COLO829 (cell line): ENCODE measurements at regions not wholly inside any gene's neighbourhood (a gene's known extent, or its start where the extent isn't known, plus 50 kb on each side); places are given as distances from the start of the nearest gene placed in this dataset.
"Not testable (repeated sequence)": the region's sequence is repeated elsewhere in the genome, so short reads cannot be mapped to it uniquely, and the experiment has no call there.

ENCODE experiments used
- DNase-seq: peaks from one replicate; pipeline ENCODE4 v3.0.0; 2012; ENCODE audit warnings: low spot score

DNA sequence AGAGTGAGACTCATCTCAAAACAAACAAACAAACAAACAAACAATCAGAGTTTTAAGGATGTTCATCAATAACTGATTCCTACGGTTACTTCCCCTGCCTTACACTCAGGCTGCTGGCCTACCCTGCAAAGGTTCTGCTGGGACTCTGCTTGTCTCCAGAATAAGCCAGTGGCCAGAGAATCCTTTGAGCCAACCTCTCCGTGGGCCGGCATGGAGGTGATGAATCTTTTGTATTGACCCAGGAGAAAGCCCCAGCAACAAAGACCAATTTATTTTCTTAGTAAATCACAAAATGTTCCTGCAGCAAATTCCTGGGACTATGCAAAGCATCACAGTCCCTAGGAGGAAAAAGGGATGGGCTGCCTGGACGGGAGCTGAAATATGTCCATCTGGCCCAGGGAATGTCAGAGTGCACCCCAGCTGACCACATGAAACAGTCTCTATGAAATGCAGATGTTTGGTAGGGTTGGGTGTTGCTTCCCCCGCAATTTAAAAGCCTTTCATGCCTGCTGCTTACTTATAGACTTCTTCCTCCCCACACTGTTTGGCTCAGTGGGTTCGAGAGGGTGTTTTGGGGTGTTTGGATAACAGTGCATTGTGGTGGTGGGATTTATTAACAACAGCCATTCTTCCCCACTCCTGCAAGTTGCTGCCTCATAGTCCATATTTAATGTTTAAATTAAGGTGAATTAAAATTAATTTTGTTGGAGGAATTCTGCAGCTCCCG, 185.9 kb upstream of the IRF2BP2 start:
- not testable (repeated sequence) for DNase-seq

DNA sequence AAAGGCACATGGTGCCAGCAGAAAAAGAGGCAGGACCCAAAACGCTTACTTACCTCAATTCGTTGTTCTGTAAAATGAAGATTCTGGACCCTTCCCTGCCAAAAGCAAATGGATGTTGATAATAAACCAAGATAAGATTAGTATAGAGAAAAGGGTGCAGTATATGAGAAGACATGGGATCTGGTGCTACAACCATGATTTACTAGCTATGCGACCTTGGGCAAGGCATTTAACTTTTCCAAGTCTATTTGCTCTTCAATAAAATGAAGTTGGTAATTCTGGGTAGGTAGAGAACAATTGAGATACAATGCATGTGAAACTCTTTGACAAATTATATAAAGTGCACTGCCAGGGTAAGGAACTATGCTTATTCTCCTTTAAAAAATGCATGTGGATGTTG, 185.0 kb upstream of the IRF2BP2 start:
- not testable (repeated sequence) for DNase-seq

DNA sequence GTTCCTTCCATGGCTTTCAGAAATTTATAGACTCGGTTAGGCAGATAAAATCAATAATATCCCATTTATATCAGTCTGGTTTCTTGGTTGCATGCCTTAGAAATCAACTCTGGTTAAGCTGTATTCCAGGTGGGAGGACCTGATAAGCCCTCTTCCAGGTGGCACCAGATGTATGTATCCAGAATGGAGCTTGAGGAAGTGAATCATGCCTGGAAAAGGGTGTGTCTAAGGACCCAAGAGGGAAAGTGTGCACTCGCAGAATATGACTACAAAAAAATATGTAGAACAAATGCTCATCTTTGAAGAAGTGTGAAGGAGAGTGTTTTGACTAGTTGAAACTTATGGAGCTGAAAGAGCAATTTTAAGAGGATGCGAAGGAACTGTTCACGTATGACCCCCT, 184.5 kb upstream of the IRF2BP2 start:
- DNase-seq: not testable (repeated sequence)

DNA sequence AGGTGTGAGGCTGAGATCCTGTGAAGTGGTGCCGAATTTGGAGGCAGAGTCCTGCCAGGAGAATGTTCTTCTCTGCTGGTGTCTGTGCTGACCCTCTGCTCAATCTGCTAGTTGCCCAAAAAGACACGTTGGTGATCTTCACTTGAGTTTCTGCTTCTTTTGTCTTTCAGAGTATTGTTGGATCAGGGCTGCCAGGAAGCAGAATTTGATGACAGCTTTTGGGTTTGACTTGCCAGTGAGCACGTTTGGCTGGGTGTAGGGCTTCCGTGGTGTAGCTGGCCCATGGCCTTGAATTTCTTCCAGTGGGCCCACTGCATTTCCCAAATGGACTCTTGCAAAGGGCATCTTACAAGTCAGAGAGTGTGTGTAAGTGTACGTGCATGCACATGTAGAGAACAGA, 183.9 kb upstream of the IRF2BP2 start:
- DNase-seq: not testable (repeated sequence)

DNA sequence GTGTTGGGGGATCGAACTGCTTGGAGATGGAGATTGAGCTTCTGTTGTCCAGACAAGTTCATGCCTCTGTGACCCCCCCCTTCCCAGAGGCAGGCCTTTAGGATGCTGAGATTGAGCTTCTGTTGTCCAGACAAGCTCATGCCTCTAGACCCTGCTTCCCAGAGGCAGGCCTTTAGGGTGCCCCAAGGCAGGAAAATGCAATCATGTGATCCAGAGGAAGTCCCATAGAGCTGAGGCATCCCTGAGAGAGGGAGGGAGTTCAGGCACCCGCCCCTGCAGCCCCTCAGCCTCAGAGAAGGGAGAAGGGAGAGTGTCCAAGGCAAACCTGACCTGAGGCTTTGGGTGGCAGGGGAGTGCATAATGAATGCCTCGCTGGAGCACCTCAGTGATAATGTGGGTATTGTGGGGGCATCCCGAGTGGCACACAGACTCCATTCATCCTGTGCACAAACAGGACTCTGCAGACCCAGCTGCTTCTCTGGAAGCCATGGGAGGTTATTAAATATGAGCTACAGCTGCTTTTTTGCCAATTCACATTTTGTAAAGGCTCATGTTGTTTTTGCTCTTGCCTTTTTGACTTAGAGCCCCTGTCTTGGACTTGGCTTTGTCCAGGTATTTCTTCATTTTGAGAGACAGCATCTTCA, 182.4 kb upstream of the IRF2BP2 start:
- DNase-seq: not testable (repeated sequence)

DNA sequence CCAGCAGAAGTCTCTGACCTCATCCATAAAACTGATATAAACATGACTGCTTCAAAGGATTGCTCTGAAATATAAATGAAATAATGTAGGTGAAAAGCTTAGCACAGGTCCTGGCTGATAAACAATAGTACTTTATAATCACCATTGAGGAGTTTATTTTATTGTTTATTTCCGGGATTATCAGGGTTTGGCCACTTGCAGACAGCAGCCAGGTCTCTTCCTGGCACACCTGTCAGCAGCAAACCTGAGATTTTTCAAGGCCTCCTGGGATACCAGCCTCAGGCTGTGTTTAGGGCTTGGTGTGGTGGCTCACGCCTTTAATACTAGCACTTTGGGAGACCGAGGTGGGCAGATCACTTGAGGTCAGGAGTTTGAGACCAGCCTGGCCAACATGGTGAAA, 181.6 kb upstream of the IRF2BP2 start:
- DNase-seq: not testable (repeated sequence)

DNA sequence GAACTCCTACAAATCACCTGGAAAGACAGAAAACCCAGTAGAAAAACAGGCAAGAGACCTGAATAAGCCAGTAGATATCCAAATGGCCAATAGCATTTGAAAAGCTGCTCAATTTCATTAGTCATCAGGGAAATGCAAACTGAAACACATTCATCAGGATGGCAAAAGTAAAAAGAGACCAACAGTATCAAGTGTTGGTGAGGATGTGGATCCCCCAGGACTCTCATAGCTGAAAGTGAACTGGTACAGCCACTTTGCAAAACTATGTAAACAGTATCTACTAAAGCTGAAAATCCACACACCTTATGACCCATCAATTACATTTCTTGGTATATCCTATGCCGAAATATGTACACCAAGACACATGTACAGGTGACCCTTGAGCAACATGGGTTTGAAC, 180.4 kb upstream of the IRF2BP2 start:
- not testable (repeated sequence) for DNase-seq

DNA sequence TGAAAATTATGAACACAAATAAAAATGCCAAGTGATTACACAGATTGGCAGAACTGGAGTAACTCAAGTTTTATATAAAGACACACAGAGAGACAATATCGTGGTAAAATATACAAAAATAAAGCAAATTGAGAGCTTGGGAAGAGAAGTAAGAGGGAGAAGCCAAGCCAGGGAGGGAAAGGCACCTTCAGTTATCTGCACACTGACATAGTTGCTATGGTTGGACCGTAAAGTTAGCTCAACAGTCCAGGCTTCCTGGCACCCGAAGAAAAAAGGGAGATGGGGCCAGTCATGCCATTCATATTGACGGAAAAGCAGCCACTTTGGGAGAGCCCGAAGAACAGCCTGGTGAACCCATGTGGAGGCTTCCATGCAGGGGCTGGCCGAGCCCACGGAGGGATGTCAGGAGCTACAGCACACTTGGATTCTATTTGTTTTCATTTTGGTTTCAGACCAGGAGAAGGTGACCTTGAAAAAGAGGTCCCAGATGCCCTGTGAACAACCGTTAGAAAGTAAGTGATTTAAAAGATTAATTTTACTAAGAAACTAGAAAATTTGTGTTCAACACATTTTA, 177.1 kb upstream of the IRF2BP2 start:
- not testable (repeated sequence) for DNase-seq

DNA sequence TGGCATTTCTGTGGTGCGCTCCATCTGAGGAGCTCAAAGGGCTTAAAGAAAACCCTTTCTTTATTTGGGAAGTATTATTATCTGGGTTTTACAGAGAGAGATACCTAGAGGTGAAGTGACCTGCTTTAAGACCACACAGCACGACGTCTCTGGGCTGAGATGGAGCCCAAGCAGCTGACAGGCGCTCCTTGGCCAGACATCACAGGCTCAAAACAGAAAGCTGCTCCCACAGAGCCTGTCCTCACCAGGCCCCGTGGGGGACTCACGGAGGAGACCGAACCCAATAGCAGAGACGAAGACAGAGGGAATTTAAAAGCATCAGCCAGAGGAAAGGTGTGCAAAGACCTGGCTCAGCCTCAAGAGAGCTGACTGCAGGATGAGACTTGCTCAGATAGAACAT, 175.9 kb upstream of the IRF2BP2 start:
- DNase-seq: not testable (repeated sequence)

DNA sequence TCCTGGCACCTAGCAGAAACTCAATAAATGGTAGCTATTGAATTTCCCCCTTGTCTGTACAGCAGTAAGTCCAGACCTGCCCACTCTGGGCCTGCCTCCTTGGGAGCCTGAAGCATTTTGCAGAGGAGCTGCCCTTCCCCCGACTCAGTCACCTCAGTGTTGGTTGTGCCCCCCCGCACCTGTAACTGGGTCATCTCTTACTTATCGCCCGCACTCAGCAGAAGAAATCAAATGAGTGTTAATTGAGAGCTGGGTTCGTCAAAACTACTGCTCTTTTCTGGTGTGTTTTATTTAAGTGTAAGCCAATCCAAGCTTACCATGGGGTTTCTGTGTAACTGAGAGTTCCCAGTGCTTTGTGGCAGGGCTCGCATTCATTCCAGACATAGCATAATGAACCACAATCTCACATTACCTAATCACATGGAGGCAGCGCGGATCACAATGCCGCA, 175.5 kb upstream of the IRF2BP2 start:
- DNase-seq: not testable (repeated sequence)

DNA sequence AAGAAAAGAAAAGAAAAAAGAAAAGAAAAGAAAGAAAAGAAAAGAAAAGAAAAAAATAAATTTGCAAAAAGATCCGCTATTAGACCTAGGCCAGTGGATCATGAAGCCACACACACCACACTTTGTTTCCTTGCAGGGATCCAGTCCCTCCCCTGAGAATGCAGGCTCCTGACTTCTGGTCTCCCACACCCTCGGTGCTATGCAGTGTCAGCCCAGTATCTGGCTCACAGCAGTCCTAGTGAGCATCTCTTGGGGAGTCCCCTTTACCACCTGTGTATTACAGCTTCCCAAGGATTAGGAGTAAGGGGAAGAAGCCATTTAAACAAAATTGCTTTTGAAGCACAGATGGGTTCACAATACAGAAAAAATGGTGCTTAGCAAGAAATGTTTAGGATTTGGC, 174.1 kb upstream of the IRF2BP2 start:
- not testable (repeated sequence) for DNase-seq

DNA sequence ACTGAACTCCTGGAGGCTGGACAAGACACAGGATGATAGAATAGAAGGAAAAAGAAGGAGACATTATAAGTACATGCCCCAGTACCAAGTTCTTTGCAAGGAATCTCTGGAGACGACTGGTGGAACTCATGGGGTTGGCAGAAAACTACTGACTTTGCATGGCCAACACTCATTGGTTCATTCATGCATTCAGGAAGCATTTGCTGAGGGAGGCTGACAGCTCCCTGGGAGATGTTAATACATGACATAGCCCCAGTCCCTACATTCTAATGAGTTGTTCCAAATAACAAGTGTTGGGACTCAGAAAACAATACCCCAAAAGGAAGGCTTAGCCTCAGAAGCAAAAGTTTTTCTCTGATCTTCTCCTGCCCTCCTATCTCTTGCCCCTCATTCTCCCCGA, 172.8 kb upstream of the IRF2BP2 start:
- no peak for DNase-seq

DNA sequence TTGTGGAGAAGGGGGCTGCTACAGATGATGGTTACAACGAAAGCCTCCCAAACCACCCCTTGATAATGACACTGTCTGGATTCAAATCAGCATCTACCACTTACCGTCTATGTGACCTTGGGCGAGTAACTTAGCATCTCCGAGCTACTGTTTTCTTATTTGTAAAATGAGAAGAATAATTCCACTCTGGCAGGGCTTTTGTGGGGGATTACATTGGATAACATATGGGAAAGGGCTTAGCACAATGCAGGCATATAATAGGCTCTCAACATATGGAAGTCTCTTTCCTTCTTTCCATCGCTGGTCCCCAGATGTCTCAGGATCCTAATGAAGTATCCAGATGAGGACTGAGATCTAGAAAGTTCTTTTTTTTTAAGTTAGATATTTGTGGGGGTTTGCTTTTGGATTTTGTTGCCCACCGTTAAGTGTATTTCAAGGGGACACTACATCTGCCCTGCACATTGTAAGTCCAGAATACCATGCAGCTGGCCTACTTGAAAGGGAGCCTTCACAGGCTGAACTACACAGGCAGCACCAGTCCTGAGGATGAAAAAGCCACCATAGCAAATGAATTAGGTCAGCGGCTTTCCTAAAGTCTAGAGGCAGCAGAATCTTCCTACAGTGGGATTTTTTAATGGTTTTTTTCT, 172.2 kb upstream of the IRF2BP2 start:
- DNase-seq: no peak

DNA sequence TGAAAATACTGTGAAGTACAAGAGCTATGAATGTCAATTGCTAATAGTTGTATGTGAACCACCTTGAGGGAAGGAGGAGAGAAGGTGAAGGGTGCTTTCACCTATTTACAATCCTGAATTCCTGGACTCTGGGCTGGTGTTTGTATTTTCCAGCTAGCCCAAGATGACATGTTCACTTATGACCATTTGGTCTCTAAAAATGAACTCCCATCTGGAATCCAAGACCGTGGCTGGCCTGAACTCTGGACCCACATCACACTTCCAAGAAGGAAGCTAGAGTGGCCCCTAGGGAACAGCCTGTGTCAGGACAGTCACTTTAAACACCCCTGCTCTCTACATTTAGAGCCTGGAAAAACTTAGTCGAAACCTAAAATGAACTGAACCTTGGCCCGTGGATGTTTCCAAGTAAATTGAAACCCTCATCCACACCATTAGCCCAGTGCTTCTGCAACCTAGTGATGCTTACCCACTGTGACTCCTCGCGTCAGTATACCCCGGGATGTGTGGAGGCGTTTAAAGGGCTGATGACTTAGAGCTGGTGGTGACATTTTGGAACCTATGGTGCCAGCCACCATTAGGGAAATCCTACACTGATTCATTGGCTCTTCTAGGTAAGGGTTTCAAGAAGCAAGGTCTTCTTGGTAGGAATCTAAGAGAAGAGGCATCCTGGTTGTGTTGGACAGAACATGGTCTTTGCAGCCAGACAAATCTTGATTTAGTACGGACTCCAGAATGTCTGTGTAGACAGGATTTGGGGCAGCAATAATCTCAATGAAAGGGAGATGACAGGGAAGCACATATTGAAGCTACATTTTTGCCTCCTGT, 171.5 kb upstream of the IRF2BP2 start:
- DNase-seq: peak; percentile 13

DNA sequence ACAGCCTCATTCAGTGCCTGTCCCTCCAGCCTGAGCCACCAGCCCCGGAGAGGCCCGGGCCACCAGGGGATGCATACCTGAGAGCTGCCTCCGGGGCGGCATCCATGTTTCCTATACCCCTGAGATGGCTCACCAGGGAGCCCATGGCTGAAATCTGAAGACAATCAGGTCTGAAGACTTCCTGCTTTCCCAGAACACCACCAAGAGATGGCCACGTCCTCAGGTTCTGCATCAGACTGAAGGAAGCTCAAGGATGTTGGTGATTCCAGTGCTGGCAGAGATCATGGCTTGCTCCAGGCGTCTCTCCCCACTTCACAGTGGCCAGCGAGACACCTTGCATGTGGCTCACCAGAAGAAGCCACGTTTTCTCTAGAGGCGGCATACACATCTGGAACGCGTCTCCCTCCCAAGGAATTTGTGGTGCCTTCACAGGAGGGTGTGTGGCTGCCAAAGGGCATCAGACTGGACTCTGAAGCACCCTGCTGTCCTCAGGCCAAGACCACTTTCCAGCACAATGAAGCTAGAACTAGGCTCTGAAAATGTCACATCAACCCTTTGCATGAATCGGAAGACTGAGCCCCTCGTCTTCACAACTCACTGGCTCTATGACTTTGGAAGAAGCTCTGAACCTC, 170.7 kb upstream of the IRF2BP2 start:
- DNase-seq: peak; percentile 13

DNA sequence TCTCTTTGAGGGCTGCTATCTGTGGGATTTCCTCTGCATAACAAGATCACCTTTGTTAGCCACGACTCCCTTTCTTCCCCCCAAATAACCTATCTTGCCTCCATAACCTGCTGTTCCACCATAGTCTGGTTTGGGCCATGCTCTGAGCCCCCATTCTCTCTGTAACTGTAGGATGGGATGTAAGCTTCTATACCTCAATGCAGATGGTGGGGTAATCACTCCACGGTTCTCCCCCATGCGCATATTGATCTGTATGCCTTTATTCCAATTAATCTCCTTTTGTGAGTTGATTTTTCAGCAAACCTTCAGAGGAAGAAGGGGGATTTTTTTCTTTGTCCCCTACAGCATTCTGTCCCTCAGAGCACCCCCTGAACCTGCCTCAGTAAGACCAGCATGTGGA, 170.1 kb upstream of the IRF2BP2 start:
- peak; percentile 19 for DNase-seq

DNA sequence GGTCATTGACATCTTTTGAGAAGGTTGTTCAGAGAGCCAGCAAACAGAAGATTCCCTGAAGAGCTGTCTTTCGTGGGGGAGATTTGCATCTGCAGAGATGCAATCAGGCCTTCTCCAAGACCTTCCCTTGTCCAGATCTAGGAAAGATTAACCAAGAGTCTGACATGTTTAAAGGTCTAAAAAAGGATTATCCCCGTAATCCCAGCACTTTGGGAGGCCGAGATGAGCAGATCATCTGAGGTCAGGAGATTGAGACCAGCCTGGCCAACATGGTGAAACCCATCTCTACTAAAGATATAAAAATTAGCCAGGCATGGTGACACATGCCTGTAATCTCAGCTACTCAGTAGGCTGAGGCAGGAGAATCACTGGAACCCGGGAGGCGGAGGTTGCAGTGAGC, 169.6 kb upstream of the IRF2BP2 start:
- not testable (repeated sequence) for DNase-seq

DNA sequence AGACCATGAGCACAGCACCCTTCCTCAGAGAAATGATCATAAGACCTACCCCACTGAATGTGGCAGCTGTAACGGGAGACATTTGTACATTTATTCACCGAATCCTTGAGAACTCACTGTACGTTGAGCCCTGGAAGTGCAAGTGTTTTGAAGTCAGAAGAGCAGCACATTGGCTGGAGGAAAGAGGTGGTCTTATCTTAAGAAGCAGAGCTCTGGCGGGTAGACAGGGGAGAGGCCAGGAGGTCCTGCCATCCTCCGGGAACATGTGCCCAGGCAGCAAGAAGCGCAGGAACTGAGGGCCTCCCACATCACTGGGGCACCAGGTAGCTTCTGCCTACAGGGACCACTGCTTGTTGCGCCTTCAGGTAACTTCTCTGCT, 169.2 kb upstream of the IRF2BP2 start:
- peak; percentile 7 for DNase-seq

DNA sequence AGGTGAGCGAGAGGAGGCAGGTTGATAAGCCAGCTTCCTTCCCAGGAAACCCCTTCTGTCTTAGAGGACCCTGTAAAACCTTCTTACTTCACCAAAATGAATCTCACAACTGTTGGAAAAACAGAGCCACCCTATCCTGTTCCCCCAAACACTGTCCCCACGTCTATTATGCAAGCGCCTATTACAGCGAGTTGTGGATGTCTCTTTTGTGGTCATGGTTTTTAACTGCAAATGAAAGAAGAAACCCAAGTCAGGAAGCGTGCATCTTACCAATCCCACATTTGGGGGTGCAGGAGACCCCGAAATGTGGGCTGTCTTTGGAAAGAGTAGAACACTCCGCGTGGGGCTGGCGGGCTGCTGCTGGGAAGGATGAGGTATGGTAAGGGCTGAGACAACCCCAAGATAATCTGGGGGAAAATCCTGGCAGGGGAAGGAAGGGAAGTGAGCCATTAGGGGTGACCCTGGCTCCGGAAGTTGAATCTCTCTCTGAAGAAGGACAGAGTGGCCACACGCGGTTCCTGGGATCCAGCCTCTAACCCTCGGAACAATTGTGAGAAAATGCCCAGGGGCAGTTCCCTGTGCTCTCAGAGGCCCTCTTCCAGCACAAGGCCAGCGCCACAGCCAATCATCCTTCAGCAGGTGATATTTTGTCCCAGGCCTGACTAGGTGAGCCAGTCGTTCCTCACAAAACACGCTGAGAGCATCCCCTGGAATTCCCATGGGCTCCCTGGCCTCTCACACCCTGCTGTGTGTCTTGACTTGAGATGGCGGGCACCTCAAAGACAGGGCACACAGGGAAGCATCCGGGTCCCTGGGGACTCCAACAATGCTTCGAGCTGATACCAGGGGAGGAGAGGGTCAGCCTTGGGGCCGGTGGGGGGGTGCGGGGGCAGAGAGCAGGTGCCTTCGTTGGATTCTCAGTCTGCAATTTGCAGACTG, 168.5 kb upstream of the IRF2BP2 start:
- peak; percentile 45 for DNase-seq

DNA sequence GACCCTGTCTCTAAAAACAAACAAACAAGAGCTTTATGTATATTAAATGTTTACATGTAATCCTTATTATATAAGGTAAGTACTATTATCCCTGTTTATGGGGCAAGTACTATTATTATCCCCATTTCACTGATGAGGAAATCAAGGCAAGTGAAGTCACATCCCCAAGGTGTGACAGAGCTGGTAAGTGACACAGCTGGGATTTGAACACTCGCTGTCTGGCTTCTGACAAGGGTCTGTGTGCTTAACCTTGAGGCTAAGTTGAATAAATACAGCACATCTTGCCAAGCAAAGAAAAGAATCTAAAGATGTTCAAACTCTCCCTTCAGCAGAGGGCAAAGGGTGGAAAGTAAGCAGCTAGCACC, 167.9 kb upstream of the IRF2BP2 start:
- DNase-seq: peak; percentile 8
